K562 (cell line): ENCODE measurements at regions not wholly inside any gene's neighbourhood (a gene's known extent, or its start where the extent isn't known, plus 50 kb on each side); places are given as distances from the start of the nearest gene placed in this dataset.

Experiments
- ATAC-seq: fragments of 200-7000 bp; cut with Tn5 transposase; 3 replicates; pipeline ENCODE4 v1.9.1; 2020; ENCODE audit warnings: moderate library complexity
- BruUV-seq: library from RNA; stranded (reverse); fragments of 400-500 nt; replicated peaks from 2 replicates; lab custom pipeline; 2021; lab: Mats Ljungman, UMichigan
- CTCF ChIA-PET: fragments of 300-600 bp; formaldehyde crosslinking; extraction: SDS; loops from one replicate; lab custom pipeline; 2021; ENCODE audit warnings: low intra/inter-chr PET ratio; lab: Yijun Ruan, JAX
- POLR2A ChIA-PET: fragments of 300-600, 350-650 bp; sonication (Branson Sonifier 250); formaldehyde crosslinking; extraction: SDS; loops from one replicate; lab custom pipeline; 2021; ENCODE audit warnings: antibody characterized with exemption, inconsistent platforms; lab: Yijun Ruan, JAX
- DNase-seq, 4 experiments: peaks; one replicate each; pipeline versions ENCODE4 v3.0.0 to v3.0.0-alpha.2; 2011 to 2018; ENCODE audit warnings: low spot score in 3 of 4, mixed read lengths in 3 of 4; ENCODE audit errors: extremely low read depth in 1 of 4
- FAIRE-seq: peaks from 2 replicates; lab custom pipeline; 2011; peaks lifted over from hg19 to GRCh38; lab: Jason Lieb, UNC
- H2AFZ ChIP-seq: 2 replicates; pipeline ENCODE4 v1.6.0; 2011; ENCODE audit warnings: low read depth, low read length, control low read depth, inconsistent platforms
- H3K27ac ChIP-seq: fragments of 200-600 bp; 3 replicates; pipeline ENCODE4 v1.8.0; 2011; ENCODE audit warnings: low read depth, mild to moderate bottlenecking, control low read depth, inconsistent platforms, low read length, moderate library complexity, mixed read lengths; ENCODE audit errors: extremely low read depth
- H3K27me3 ChIP-seq, 2 experiments: fragments of 300-600 bp in 1 of 2; 2 replicates in 1 of 2; 3 replicates in 1 of 2; pipeline versions ENCODE4 v1.6.0 to v1.8.0; 2011; ENCODE audit warnings: inconsistent platforms in 2 of 2, low read length in 2 of 2, mild to moderate bottlenecking in 1 of 2, mixed read lengths in 1 of 2, moderate library complexity in 1 of 2; ENCODE audit not compliant: control insufficient read depth in 2 of 2, insufficient read depth in 2 of 2
- H3K36me3 ChIP-seq: fragments of 300-600 bp; 3 replicates; pipeline ENCODE4 v1.8.0; 2011; ENCODE audit warnings: mild to moderate bottlenecking, low read length, inconsistent platforms; ENCODE audit not compliant: control insufficient read depth, insufficient read depth
- H3K4me1 ChIP-seq, 2 experiments: fragments of 200-600 bp in 1 of 2; replicated peaks in 1 of 2; 2 replicates in 1 of 2; 3 replicates in 1 of 2; pipeline versions ENCODE4 v1.5.1 to v1.8.0; 2011; ENCODE audit warnings: inconsistent platforms in 2 of 2, low read length in 2 of 2, mild to moderate bottlenecking in 1 of 2, mixed read lengths in 1 of 2, moderate library complexity in 1 of 2; ENCODE audit not compliant: control insufficient read depth in 2 of 2, insufficient read depth in 2 of 2
- H3K4me2 ChIP-seq: 2 replicates; pipeline ENCODE4 v1.6.1; 2011; ENCODE audit warnings: low read length, control low read depth, inconsistent platforms, mixed read lengths; ENCODE audit not compliant: insufficient read depth
- H3K4me3 ChIP-seq: fragments of 200-600 bp; sonication (generic), shearing (Covaris generic); 2 replicates; pipeline ENCODE4 v1.5.1; 2016; ENCODE audit warnings: control low read depth, inconsistent platforms
- H3K79me2 ChIP-seq: fragments of 200-600 bp; 3 replicates; pipeline ENCODE4 v1.8.0; 2011; ENCODE audit warnings: low read length, inconsistent platforms; ENCODE audit not compliant: control insufficient read depth, insufficient read depth
- H3K9ac ChIP-seq, 2 experiments: 2 replicates each; pipeline versions ENCODE4 v1.6.0 to v1.6.1; 2011; ENCODE audit warnings: low read depth in 2 of 2, low read length in 2 of 2, control low read depth in 1 of 2, inconsistent platforms in 1 of 2, mild to moderate bottlenecking in 1 of 2, mixed read lengths in 1 of 2; ENCODE audit not compliant: insufficient read depth in 1 of 2
- H3K9me1 ChIP-seq: one replicate; pipeline ENCODE4 v1.6.0; 2011; ENCODE audit warnings: inconsistent platforms, mild to moderate bottlenecking, low read length, moderate library complexity; ENCODE audit not compliant: control insufficient read depth, insufficient read depth
- H3K9me3 ChIP-seq: replicated peaks from 2 replicates; pipeline ENCODE4 v1.5.1; 2011; ENCODE audit warnings: low read depth, low read length, inconsistent platforms; ENCODE audit not compliant: control insufficient read depth, insufficient read depth
- H4K20me1 ChIP-seq: replicated peaks from 2 replicates; pipeline ENCODE4 v1.6.1; 2011; ENCODE audit warnings: low read length, inconsistent platforms, mixed read lengths; ENCODE audit not compliant: control insufficient read depth, insufficient read depth
- BCL6 ChIP-seq: fragments of 250-450 bp; sonication (Bioruptor Pico); IDR thresholded peaks from 2 replicates; pipeline ENCODE4 v1.4.0; 2020
- GABPB1 ChIP-seq: sonication (generic); formaldehyde crosslinking; IDR thresholded peaks from 2 replicates; pipeline ENCODE4 v1.8.0; 2022; ENCODE audit warnings: mild to moderate bottlenecking, missing genetic modification reagents
- HNRNPK ChIP-seq: fragments of 200-400 bp; formaldehyde crosslinking; IDR thresholded peaks from one replicate; pipeline ENCODE4 v1.6.1; 2018; ENCODE audit warnings: mild to moderate bottlenecking, low read depth, low read length; ENCODE audit not compliant: poor library complexity, severe bottlenecking
- KAT8 ChIP-seq: fragments of 450-650 bp; IDR thresholded peaks from 2 replicates; pipeline ENCODE4 v1.6.1; 2016; ENCODE audit warnings: low read depth, mild to moderate bottlenecking
- MCM7 ChIP-seq, 2 experiments: fragments of 450-650 bp; IDR thresholded peaks; 2 replicates each; pipeline ENCODE4 v1.6.1; 2016 to 2018
- SMAD2 ChIP-seq: fragments of 150-350 bp; IDR thresholded peaks from 2 replicates; pipeline ENCODE4 v1.6.1; 2014; ENCODE audit warnings: low read depth, mild to moderate bottlenecking, low read length
- THRA ChIP-seq: fragments of 450-650 bp; IDR thresholded peaks from 2 replicates; pipeline ENCODE4 v1.6.1; 2017; ENCODE audit warnings: mild to moderate bottlenecking, moderate library complexity
- USF1 ChIP-seq: sonication (generic); formaldehyde crosslinking; IDR thresholded peaks from 2 replicates; pipeline ENCODE4 v1.9.0; 2022; ENCODE audit warnings: mild to moderate bottlenecking, missing genetic modification reagents
- WGBS: fragments of 100-300 bp; shearing (Covaris generic); methylation state at CpG from one replicate; pipeline ENCODE4 v1.1.6; 2016; ENCODE audit warnings: low coverage, mixed read lengths; ENCODE audit not compliant: insufficient coverage; ENCODE audit errors: missing lambda C conversion rate; 5-methylcytosine and 5-hydroxymethylcytosine counted together
- in situ Hi-C: fragments of 300-500 bp; cut with MboI; formaldehyde crosslinking; loops from 4 replicates; pipeline ENCODE4 v1.15.0; 2018; ENCODE audit warnings: inconsistent platforms, mixed read lengths
- intact Hi-C: fragments of 100-400 bp; cut with micrococcal nuclease; formaldehyde crosslinking; loops from 2 replicates; pipeline ENCODE4 v1.14.2; 2022

GRCh38 chr3:132229641-132230040, 87.6 kb upstream of the ACP3 start (continued):
- TF ChIP-seq THRA (no peak), MCM7 (IDR thresholded peaks at IDR 0.05) (no peak), USF1 (CRISPR knock-in tag) (no peak), KAT8 (no peak), BCL6 (CRISPR knock-in tag) (no peak)

GRCh38 chr3:132230156-132231000, 86.8 kb upstream of the ACP3 start:
- no peak overlapping the region for H3K9ac ChIP-seq
- H3K36me3 ChIP-seq = no peaks in the 10 kb centered on the region
- no peak overlapping the region for H3K4me3 ChIP-seq
- intact Hi-C loops (no loop called here), in situ Hi-C loops (no loop called here)
- no peaks in the 10 kb centered on the region for H3K9me1 ChIP-seq
- no peaks in the 10 kb centered on the region for H3K79me2 ChIP-seq
- H2AFZ ChIP-seq = no peak overlapping the region
- WGBS = 2% methylated on average over 8 of the region's 8 CpGs
- H3K27ac ChIP-seq = no peak overlapping the region
- no peak for FAIRE-seq
- ChIA-PET CTCF (no interaction called here), POLR2A (interaction anchor here (0.8 kb wide), 1 partner anchor 166 kb away, joined by 4 read pairs; no protein-coding TSS in a partner anchor)
- TF ChIP-seq HNRNPK (no peak), SMAD2 (no peak), GABPB1 (no peak)
- no peak for DNase-seq
- BruUV-seq = no TSS peak
- H3K9me3 ChIP-seq = no peaks in the 10 kb centered on the region
- H3K4me1 ChIP-seq = no peaks in the 10 kb centered on the region
- no peaks in the 10 kb centered on the region for H4K20me1 ChIP-seq
- no peaks in the 10 kb centered on the region for H3K27me3 ChIP-seq
- no peak overlapping the region for H3K4me2 ChIP-seq
- ATAC-seq = no peak
